ENCODE measurements at regions not wholly inside any gene's neighbourhood (a gene's known extent, or its start where the extent isn't known, plus 50 kb on each side); places are given as distances from the start of the nearest gene placed in this dataset.

DNA sequence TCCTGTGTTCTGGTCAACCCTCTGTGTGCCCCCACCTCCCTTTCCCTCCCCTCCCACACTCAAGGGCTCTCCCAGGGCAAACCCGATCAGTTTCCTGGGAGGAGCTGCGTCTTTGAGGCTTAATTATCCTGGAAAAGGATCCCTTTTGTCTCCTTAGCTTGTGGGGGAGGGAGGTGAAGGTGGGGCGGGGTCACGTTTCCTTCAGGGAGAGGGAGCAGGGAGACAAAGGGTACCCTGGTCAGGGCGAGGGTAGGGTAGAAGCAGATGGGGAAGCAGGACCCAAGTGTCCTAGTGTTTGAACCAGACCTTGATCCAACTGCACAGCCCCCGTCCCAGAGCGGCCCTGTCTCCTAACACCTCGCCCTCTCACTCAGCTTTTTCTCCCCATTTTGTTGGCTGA, 90.1 kb downstream of the HIF1AN start:
- Histone ChIP-seq H2AFZ (ENCODE audit: low read depth) (no peak overlapping the region), H3K4me2 (no peak overlapping the region), H3K27me3 (ENCODE audit: insufficient read depth, low read depth) (peaks cover 8% of the 10 kb centered on the region; the same call in 1 of the 2 replicates), H3K9ac (no peak overlapping the region), H4K20me1 (ENCODE audit: insufficient read depth) (no peaks in the 10 kb centered on the region), H3K27ac (no peak overlapping the region), H3K36me3 (ENCODE audit: insufficient read depth) (no peaks in the 10 kb centered on the region), H3K79me2 (ENCODE audit: insufficient read depth, low read depth) (no peaks in the 10 kb centered on the region), H3K4me1 (ENCODE audit: low read depth, poor library complexity, severe bottlenecking) (no peaks in the 10 kb centered on the region), H3K4me3 (IDR thresholded peaks at IDR 0.05; ENCODE audit: insufficient read depth, low read depth, low read length) (no peak overlapping the region)
- TF ChIP-seq, protein P1, sequence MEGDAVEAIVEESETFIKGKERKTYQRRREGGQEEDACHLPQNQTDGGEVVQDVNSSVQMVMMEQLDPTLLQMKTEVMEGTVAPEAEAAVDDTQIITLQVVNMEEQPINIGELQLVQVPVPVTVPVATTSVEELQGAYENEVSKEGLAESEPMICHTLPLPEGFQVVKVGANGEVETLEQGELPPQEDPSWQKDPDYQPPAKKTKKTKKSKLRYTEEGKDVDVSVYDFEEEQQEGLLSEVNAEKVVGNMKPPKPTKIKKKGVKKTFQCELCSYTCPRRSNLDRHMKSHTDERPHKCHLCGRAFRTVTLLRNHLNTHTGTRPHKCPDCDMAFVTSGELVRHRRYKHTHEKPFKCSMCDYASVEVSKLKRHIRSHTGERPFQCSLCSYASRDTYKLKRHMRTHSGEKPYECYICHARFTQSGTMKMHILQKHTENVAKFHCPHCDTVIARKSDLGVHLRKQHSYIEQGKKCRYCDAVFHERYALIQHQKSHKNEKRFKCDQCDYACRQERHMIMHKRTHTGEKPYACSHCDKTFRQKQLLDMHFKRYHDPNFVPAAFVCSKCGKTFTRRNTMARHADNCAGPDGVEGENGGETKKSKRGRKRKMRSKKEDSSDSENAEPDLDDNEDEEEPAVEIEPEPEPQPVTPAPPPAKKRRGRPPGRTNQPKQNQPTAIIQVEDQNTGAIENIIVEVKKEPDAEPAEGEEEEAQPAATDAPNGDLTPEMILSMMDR (conservative IDR thresholded peaks at IDR 0.05; ENCODE audit: low read depth, low read length) = no peak

DNA sequence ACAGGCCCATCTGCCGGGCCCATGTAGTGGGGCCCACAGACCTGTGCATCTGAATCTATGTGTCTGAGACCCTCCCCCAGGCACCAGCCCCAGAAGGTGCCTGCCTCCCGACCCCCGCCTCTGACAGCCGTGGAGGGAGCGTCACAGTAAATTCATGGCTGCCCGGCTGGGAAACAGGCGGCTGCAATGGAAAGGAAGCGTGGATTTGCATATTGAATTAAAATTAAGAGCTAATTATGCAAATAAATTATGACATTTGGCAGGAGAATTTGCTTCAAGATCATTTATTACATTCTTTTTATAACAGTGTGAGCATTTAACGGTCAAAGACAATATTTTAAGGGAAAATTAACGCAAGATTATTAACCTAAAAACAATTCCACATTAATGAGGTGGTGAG, 92.3 kb downstream of the HIF1AN start:
- Histone ChIP-seq H3K27me3 (ENCODE audit: insufficient read depth, low read depth) (peaks cover 8% of the 10 kb centered on the region; the same call in 1 of the 2 replicates), H3K79me2 (ENCODE audit: insufficient read depth, low read depth) (no peaks in the 10 kb centered on the region), H4K20me1 (ENCODE audit: insufficient read depth) (no peaks in the 10 kb centered on the region), H3K36me3 (ENCODE audit: insufficient read depth) (no peaks in the 10 kb centered on the region), H2AFZ (ENCODE audit: low read depth) (no peak overlapping the region), H3K9ac (no peak overlapping the region), H3K4me1 (ENCODE audit: low read depth, poor library complexity, severe bottlenecking) (no peaks in the 10 kb centered on the region), H3K4me2 (no peak overlapping the region), H3K27ac (no peak overlapping the region), H3K4me3 (IDR thresholded peaks at IDR 0.05; ENCODE audit: insufficient read depth, low read depth, low read length) (no peak overlapping the region)
- TF ChIP-seq, protein P1 (conservative IDR thresholded peaks at IDR 0.05; ENCODE audit: low read depth, low read length) = no peak

DNA sequence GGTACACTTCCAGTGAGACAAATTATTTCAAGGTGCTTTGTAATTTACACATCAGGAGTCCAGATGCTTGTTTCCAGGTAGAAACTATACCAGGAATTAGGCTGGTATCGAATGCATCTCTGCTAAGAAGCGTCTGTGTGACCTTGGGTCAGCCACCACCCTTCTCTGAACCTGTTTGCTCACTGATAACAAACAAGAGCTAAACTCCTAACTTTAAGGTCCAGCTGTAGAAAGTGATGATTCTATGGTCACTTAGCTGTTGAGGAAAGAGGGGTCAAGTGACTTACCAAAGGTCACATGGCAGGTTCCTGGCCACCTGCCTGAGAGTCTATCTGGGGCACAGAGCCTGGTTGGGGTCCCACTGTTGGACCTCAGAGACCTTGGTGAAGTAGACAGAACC, 95.4 kb downstream of the HIF1AN start:
- Histone ChIP-seq H3K9ac (no peak overlapping the region), H2AFZ (ENCODE audit: low read depth) (no peak overlapping the region), H3K27ac (no peak overlapping the region), H3K4me3 (IDR thresholded peaks at IDR 0.05; ENCODE audit: insufficient read depth, low read depth, low read length) (no peak overlapping the region), H3K79me2 (ENCODE audit: insufficient read depth, low read depth) (no peaks in the 10 kb centered on the region), H3K4me2 (no peak overlapping the region), H3K4me1 (ENCODE audit: low read depth, poor library complexity, severe bottlenecking) (no peaks in the 10 kb centered on the region), H3K36me3 (ENCODE audit: insufficient read depth) (no peaks in the 10 kb centered on the region), H4K20me1 (ENCODE audit: insufficient read depth) (no peaks in the 10 kb centered on the region), H3K27me3 (ENCODE audit: insufficient read depth, low read depth) (no peaks in the 10 kb centered on the region)
- TF ChIP-seq, protein P1 (conservative IDR thresholded peaks at IDR 0.05; ENCODE audit: low read depth, low read length) = no peak

DNA sequence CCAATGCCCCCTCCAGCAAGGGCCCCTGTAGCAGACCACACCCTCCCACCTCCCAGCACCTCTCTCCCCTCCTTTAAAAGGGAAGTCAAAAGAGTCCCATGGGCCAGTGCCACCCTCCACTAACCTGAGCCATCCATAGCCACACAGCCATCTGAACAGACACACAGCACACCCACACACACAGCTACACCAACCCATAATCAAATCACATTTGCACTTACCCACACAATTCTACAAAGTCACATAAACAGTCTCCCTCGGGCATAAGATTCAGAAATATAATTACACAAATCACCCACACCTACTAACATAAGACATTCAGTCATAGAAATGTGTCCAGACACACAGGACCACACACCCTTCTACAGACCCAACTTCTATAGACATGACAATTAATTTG, 96.3 kb downstream of the HIF1AN start:
- TF ChIP-seq, protein P1 (conservative IDR thresholded peaks at IDR 0.05; ENCODE audit: low read depth, low read length) = no peak
- no peak overlapping the region for H3K9ac ChIP-seq
- no peak overlapping the region for H3K4me3 ChIP-seq (IDR thresholded peaks at IDR 0.05; ENCODE audit: insufficient read depth, low read depth, low read length)
- no peak overlapping the region for H3K27ac ChIP-seq
- H3K4me2 ChIP-seq = no peak overlapping the region
- H3K4me1 ChIP-seq (ENCODE audit: low read depth, poor library complexity, severe bottlenecking) = no peaks in the 10 kb centered on the region
- H3K36me3 ChIP-seq (ENCODE audit: insufficient read depth) = no peaks in the 10 kb centered on the region
- no peaks in the 10 kb centered on the region for H3K27me3 ChIP-seq (ENCODE audit: insufficient read depth, low read depth)
- H4K20me1 ChIP-seq (ENCODE audit: insufficient read depth) = no peaks in the 10 kb centered on the region
- no peaks in the 10 kb centered on the region for H3K79me2 ChIP-seq (ENCODE audit: insufficient read depth, low read depth)
- no peak overlapping the region for H2AFZ ChIP-seq (ENCODE audit: low read depth)

All from KMS-11 (cell line).